ENCODE measurements at regions not wholly inside any gene's neighbourhood (a gene's known extent, or its start where the extent isn't known, plus 50 kb on each side); places are given as distances from the start of the nearest gene placed in this dataset.

- Mint-ChIP-seq H3K4me3 (no peak overlapping the region), H3K36me3 (ENCODE audit: low read depth) (no peaks in the 10 kb centered on the region), H3K4me1 (ENCODE audit: low read depth) (no peaks in the 10 kb centered on the region), H3K9me3 (peaks cover 11% of the 10 kb centered on the region), H3K27ac (no peak overlapping the region), H3K27me3 (no peaks in the 10 kb centered on the region)
Measured at GRCh38 chr13:108419768-108420167, 150.2 kb downstream of the TNFSF13B start.

GRCh38 chr13:108425056-108425455, 155.5 kb downstream of the TNFSF13B start:
- Mint-ChIP-seq H3K4me3 (no peak overlapping the region), H3K36me3 (ENCODE audit: low read depth) (no peaks in the 10 kb centered on the region), H3K27ac (no peak overlapping the region), H3K27me3 (no peaks in the 10 kb centered on the region), H3K4me1 (ENCODE audit: low read depth) (no peaks in the 10 kb centered on the region), H3K9me3 (no peaks in the 10 kb centered on the region)

GRCh38 chr13:108426893-108427292, 157.4 kb downstream of the TNFSF13B start:
- Mint-ChIP-seq H3K36me3 (ENCODE audit: low read depth) (no peaks in the 10 kb centered on the region), H3K4me1 (ENCODE audit: low read depth) (no peaks in the 10 kb centered on the region), H3K27me3 (no peaks in the 10 kb centered on the region), H3K27ac (no peak overlapping the region), H3K4me3 (no peak overlapping the region), H3K9me3 (no peaks in the 10 kb centered on the region)

- Mint-ChIP-seq H3K36me3 (ENCODE audit: low read depth) (no peaks in the 10 kb centered on the region), H3K9me3 (no peaks in the 10 kb centered on the region), H3K4me3 (no peak overlapping the region), H3K4me1 (ENCODE audit: low read depth) (no peaks in the 10 kb centered on the region), H3K27me3 (no peaks in the 10 kb centered on the region), H3K27ac (no peak overlapping the region)
Measured at GRCh38 chr13:108427355-108427754, 157.8 kb downstream of the TNFSF13B start.

- H3K4me1 Mint-ChIP-seq (ENCODE audit: low read depth) = no peaks in the 10 kb centered on the region
- H3K27ac Mint-ChIP-seq = no peak overlapping the region
- no peaks in the 10 kb centered on the region for H3K9me3 Mint-ChIP-seq
- no peak overlapping the region for H3K4me3 Mint-ChIP-seq
- H3K27me3 Mint-ChIP-seq = no peaks in the 10 kb centered on the region
- H3K36me3 Mint-ChIP-seq (ENCODE audit: low read depth) = no peaks in the 10 kb centered on the region
Measured at GRCh38 chr13:108428691-108429090, 159.2 kb downstream of the TNFSF13B start.

- Mint-ChIP-seq H3K4me1 (ENCODE audit: low read depth) (no peaks in the 10 kb centered on the region), H3K27me3 (no peaks in the 10 kb centered on the region), H3K4me3 (no peak overlapping the region), H3K9me3 (peaks cover 5% of the 10 kb centered on the region), H3K36me3 (ENCODE audit: low read depth) (no peaks in the 10 kb centered on the region), H3K27ac (no peak overlapping the region)
Measured at GRCh38 chr13:108433976-108434755, 164.6 kb downstream of the TNFSF13B start.

- H3K9me3 Mint-ChIP-seq = peaks cover 5% of the 10 kb centered on the region
- no peak overlapping the region for H3K27ac Mint-ChIP-seq
- H3K4me3 Mint-ChIP-seq = no peak overlapping the region
- no peaks in the 10 kb centered on the region for H3K27me3 Mint-ChIP-seq
- no peaks in the 10 kb centered on the region for H3K36me3 Mint-ChIP-seq (ENCODE audit: low read depth)
- no peaks in the 10 kb centered on the region for H3K4me1 Mint-ChIP-seq (ENCODE audit: low read depth)
Measured at GRCh38 chr13:108435393-108436149, 166.1 kb downstream of the TNFSF13B start.

GRCh38 chr13:108437496-108437895, 168.0 kb downstream of the TNFSF13B start:
- no peaks in the 10 kb centered on the region for H3K27me3 Mint-ChIP-seq
- no peak overlapping the region for H3K4me3 Mint-ChIP-seq
- H3K27ac Mint-ChIP-seq = no peak overlapping the region
- H3K36me3 Mint-ChIP-seq (ENCODE audit: low read depth) = no peaks in the 10 kb centered on the region
- H3K4me1 Mint-ChIP-seq (ENCODE audit: low read depth) = no peaks in the 10 kb centered on the region
- H3K9me3 Mint-ChIP-seq = peaks cover 5% of the 10 kb centered on the region

- Mint-ChIP-seq H3K4me1 (ENCODE audit: low read depth) (no peaks in the 10 kb centered on the region), H3K27ac (no peak overlapping the region), H3K9me3 (peaks cover 3% of the 10 kb centered on the region), H3K4me3 (no peak overlapping the region), H3K27me3 (no peaks in the 10 kb centered on the region), H3K36me3 (ENCODE audit: low read depth) (no peaks in the 10 kb centered on the region)
Measured at GRCh38 chr13:108439556-108439955, 170.0 kb downstream of the TNFSF13B start.

- H3K27ac Mint-ChIP-seq = no peak overlapping the region
- H3K27me3 Mint-ChIP-seq = no peaks in the 10 kb centered on the region
- no peaks in the 10 kb centered on the region for H3K4me1 Mint-ChIP-seq (ENCODE audit: low read depth)
- H3K4me3 Mint-ChIP-seq = no peak overlapping the region
- H3K9me3 Mint-ChIP-seq = no peaks in the 10 kb centered on the region
- H3K36me3 Mint-ChIP-seq (ENCODE audit: low read depth) = no peaks in the 10 kb centered on the region
Measured at GRCh38 chr13:108444448-108444847, 174.9 kb downstream of the TNFSF13B start.

GRCh38 chr13:108448891-108449290, 179.4 kb downstream of the TNFSF13B start:
- H3K27ac Mint-ChIP-seq = no peak overlapping the region
- no peaks in the 10 kb centered on the region for H3K36me3 Mint-ChIP-seq (ENCODE audit: low read depth)
- no peaks in the 10 kb centered on the region for H3K27me3 Mint-ChIP-seq
- H3K4me3 Mint-ChIP-seq = no peak overlapping the region
- no peaks in the 10 kb centered on the region for H3K4me1 Mint-ChIP-seq (ENCODE audit: low read depth)
- H3K9me3 Mint-ChIP-seq = no peaks in the 10 kb centered on the region

- no peaks in the 10 kb centered on the region for H3K27me3 Mint-ChIP-seq
- no peak overlapping the region for H3K4me3 Mint-ChIP-seq
- no peaks in the 10 kb centered on the region for H3K4me1 Mint-ChIP-seq (ENCODE audit: low read depth)
- no peaks in the 10 kb centered on the region for H3K9me3 Mint-ChIP-seq
- H3K27ac Mint-ChIP-seq = no peak overlapping the region
- H3K36me3 Mint-ChIP-seq (ENCODE audit: low read depth) = no peaks in the 10 kb centered on the region
Measured at GRCh38 chr13:108451121-108451520, 178.3 kb upstream of the MYO16 start.

- Mint-ChIP-seq H3K4me1 (ENCODE audit: low read depth) (no peaks in the 10 kb centered on the region), H3K27ac (no peak overlapping the region), H3K9me3 (no peaks in the 10 kb centered on the region), H3K4me3 (no peak overlapping the region), H3K36me3 (ENCODE audit: low read depth) (no peaks in the 10 kb centered on the region), H3K27me3 (no peaks in the 10 kb centered on the region)
Measured at GRCh38 chr13:108455320-108455719, 174.1 kb upstream of the MYO16 start.

GRCh38 chr13:108460043-108460442, 169.4 kb upstream of the MYO16 start:
- Mint-ChIP-seq H3K36me3 (ENCODE audit: low read depth) (no peaks in the 10 kb centered on the region), H3K9me3 (no peaks in the 10 kb centered on the region), H3K27ac (no peak overlapping the region), H3K4me3 (no peak overlapping the region), H3K4me1 (ENCODE audit: low read depth) (no peaks in the 10 kb centered on the region), H3K27me3 (no peaks in the 10 kb centered on the region)

- no peaks in the 10 kb centered on the region for H3K4me1 Mint-ChIP-seq (ENCODE audit: low read depth)
- H3K27me3 Mint-ChIP-seq = no peaks in the 10 kb centered on the region
- H3K9me3 Mint-ChIP-seq = no peaks in the 10 kb centered on the region
- no peak overlapping the region for H3K27ac Mint-ChIP-seq
- no peak overlapping the region for H3K4me3 Mint-ChIP-seq
- H3K36me3 Mint-ChIP-seq (ENCODE audit: low read depth) = no peaks in the 10 kb centered on the region
Measured at GRCh38 chr13:108460746-108461145, 168.7 kb upstream of the MYO16 start.
